Gastrocnemius medialis (tissue), 4 donors: ENCODE measurements at regions not wholly inside any gene's neighbourhood (a gene's known extent, or its start where the extent isn't known, plus 50 kb on each side); places are given as distances from the start of the nearest gene placed in this dataset.

ENCODE experiments used
- CTCF ChIP-seq, 5 experiments: fragments of 450-650 bp in 3 of 5; fragments of 200-600 bp in 2 of 5; sonication (generic) in 2 of 5; IDR thresholded peaks in 4 of 5; conservative IDR thresholded peaks in 1 of 5; 1 replicate in 4 of 5; 2 replicates in 1 of 5; pipeline ENCODE4 v1.5.1; 2016 to 2019; ENCODE audit warnings: antibody characterized with exemption in 5 of 5, mild to moderate bottlenecking in 3 of 5, moderate library complexity in 3 of 5
- POLR2A ChIP-seq, 2 donors: fragments of 450-650 bp; IDR thresholded peaks; one replicate each; pipeline ENCODE4 v1.6.1; 2017; ENCODE audit warnings: antibody characterized with exemption in 2 of 2, mild to moderate bottlenecking in 2 of 2, moderate library complexity in 2 of 2

GRCh38 chr20:61057443-61058121 lies 194.5 kb upstream of the CDH4 start:
- TF ChIP-seq CTCF (IDR thresholded peaks at IDR 0.05 in 4 of 5, conservative IDR thresholded peaks at IDR 0.05 in 1 of 5) (no peak), POLR2A (IDR thresholded peaks at IDR 0.05) (no peak)
